Embryonic facial prominence (tissue), 1 donor: ENCODE measurements at regions not wholly inside any gene's neighbourhood (a gene's known extent, or its start where the extent isn't known, plus 50 kb on each side); places are given as distances from the start of the nearest gene placed in this dataset.
"Not testable (repeated sequence)": the region's sequence is repeated elsewhere in the genome, so short reads cannot be mapped to it uniquely, and the experiment has no call there.

Experiments
- DNase-seq: peaks from one replicate; pipeline ENCODE4 v3.0.0-alpha.2; 2016; ENCODE audit errors: extremely low spot score

DNA sequence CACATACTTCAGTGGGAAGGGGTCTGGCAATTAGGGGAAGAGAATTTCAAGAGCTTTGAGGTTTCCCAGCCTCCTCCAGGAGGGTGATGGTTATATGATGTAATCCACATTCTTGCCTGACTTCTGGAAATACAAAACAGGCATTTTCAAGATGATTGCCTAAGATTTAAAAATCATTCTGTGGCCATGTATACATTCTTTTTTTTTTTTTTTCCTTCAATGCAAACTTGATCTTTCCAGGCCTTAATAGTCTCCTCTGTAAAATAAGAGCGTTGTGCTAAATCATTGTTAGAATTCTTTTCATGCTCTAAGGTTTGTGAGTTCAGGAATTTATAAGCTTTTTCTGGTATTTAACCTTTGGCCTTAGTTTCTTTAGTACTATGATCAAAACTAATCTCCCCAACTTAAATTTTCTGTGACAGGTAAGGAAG lies 192.3 kb upstream of the HMCN1 start:
- DNase-seq: peak; percentile 8

DNA sequence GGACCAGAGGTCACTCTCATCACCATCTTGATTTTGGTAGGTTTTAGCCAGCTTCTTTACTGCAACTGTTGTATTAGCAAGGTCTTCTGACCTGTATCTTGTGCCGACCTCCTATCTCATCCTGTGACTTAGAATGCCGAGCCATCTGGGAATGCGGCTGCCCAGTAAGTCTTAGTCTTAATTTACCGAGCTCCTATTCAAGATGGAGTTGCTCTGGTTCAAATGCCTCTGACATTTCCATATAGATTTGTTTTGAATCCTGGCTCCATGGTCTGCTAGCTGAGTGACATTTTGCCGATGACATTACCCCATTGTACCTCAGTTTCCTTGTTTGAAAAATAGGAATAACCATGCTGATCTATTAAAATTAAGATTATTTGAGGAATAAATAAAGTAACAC lies 193.9 kb upstream of the HMCN1 start:
- DNase-seq: no peak

DNA sequence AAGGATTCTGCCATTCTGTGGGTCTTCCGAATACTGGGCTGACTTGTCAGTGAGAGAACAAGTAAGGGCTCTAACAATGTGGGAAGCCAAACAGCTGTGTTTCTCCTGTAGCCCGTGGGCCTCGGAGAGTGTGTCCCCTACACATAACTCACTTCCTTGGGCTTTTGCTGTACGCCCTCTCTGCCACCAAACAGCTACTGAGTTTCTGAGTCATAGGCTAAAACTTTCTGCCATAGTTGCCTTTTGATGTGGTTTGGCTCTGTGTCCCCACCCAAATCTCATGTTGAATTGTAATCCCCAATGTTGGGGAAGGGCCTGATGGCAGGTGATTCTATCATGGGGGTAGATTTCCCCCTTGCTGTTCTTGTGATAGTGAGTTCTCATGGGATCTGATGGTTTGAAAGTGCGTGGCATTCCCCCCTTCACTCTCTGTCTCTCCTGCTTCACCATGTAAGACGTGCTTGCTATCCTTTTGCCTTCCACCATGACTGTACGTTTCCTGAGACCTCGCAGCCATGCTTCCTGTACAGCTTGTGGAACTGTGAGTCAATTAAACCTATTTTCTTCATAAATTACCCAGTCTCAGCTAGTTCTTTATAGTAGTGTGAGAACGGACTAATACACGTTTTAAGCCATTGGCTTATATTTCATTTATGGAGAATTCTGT lies 194.8 kb upstream of the HMCN1 start:
- no peak for DNase-seq

DNA sequence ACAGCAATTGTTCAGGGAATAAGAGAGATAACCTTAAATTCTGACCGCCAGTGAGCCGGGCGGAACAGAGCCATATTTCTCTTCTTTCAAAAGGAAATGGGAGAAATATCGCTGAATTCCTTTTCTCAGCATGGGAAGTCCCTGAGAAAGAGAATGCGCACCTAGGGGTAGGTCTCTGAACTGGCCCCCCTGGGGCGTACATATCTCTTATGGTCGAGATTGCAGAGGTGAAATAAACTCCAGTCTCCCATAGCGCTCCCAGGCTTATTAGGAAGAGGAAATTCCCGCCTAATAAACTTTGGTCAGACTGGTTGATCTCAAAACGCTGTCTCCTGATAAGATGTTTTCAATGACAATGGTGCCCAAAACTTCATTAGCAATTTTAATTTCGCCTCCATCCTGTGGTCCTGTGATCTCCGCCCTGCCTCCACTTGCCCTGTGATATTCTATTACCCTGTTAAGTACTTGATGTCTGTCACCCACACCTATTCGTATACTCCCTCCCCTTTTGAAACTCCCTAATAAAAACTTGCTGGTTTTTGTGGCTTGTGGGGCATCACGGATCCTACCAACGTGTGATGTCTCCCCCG lies 195.8 kb upstream of the HMCN1 start:
- DNase-seq: not testable (repeated sequence)

DNA sequence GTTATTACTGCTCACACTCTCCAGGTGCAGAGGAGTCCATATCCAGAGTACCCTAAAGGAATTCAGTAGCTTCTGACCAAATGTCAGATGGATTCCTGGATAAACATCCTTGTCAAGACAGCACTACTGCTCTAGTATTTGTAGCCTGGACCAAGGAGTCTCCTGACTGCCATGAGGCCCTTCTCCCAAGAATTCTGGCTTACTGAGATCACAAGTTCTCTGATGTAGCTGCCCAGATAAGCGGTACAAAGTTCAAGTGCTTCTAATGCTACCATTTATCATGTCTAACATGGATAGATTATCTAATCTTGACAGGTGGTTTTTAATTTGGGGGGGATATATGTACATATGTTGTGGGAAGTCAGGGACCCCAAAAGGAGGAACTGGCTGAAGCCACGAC lies 196.6 kb upstream of the HMCN1 start:
- no peak for DNase-seq

DNA sequence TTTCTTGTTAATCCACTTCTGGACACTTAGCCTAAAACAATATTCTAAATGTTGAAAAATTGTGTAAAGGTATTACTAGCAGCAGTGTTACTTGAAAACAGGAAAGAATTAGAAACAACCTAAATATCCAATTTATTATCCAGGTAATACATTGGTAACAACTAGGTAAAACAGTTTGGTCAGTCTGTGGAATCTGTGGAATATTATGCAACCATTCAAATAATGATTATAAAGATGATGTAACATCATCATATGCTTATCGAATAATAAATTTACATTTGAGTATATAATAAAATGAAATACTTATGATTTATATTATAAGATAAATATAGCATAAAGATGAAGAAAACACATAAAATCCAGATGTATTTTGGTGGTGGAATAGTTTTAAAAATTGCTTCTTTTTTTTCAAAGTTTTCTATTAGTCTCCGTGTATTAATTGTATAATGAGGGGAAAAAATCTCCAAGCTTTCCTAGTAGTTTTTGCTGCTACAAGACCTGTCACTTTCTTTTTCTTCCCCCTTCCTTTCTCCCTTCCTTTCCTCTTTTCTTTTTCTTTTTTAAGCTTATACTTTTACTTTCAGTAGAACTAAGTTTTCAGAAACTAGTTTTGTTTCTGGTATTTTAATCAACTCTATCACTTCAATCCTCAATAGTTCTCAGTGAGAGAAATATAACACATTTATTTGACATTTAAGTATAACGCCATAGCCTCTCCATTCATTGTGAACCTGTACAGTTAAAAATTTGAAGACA lies 197.8 kb upstream of the HMCN1 start:
- DNase-seq: no peak

DNA sequence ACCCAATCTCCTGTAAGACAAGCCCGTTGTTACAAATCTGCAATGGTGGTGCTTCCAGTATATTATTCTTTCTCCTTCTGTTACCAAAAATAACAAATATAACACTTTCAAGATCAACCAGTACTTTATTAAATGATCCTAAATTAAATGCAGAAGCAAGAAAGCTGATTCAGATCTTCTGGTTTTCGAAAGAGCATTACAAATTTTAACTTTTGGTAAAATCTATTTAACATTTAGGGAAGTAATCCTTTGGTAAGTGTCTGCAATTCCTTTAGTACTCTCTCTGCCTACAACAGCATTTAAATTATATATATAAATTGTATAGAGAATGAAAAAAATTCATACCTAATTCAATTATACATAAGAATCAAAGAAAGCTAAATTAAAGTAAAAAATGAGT lies 198.6 kb upstream of the HMCN1 start:
- no peak for DNase-seq

DNA sequence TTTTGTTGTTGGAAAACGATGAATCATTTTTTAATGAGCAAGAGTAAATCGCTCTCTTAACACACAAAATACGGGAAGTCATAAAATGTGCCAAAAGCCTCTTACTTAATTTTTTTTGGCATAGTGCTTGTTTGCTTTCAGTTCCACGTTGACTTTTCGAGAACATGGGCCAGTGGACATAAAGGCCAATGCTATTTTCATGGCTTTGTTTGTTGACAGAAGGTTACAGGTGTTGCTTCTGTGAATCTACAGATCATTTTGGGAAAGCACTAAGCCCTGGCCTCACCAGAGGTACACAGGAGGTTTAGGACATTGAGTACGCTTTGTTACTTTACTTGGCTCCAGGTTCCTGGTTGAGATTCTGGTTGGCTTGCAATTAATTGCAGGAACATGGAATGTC lies 199.4 kb upstream of the HMCN1 start:
- DNase-seq: no peak

DNA sequence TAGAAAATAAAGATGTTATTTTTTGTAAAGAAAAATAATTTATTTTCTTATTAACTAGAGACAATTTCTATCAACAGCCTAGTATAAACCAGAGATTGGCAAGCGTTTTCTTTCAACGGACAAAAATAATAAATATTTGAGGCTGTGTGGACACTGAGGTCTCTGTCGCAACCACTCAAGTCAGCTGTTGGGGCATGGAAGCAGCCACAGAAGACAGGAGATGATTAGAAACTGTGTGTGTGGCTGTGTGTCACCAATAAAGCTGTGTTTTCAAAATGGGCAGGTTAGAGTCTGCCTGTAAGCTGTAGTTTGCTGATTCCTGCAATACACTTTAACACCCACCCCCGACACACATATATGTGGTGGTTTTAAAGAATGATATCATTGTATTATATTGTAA lies 200.6 kb upstream of the HMCN1 start:
- DNase-seq: no peak

DNA sequence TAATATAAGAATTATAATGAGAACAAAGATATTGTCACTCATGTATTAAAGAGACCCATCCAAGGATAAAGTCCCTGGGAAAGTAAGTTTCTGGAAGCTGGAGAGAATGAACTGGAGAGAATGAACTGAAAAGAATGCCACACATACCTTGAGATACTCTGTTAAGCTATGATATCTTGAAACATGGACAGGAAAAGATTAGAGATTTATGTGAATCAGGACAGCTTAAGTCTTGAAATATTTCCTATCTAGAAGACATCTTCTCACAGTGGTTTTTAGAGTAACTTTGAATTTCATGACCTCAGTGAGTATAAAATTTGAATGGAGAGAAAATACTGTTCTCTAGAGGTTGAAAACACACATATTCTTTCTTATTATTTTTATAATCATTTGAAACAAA lies 201.3 kb upstream of the HMCN1 start:
- no peak for DNase-seq

DNA sequence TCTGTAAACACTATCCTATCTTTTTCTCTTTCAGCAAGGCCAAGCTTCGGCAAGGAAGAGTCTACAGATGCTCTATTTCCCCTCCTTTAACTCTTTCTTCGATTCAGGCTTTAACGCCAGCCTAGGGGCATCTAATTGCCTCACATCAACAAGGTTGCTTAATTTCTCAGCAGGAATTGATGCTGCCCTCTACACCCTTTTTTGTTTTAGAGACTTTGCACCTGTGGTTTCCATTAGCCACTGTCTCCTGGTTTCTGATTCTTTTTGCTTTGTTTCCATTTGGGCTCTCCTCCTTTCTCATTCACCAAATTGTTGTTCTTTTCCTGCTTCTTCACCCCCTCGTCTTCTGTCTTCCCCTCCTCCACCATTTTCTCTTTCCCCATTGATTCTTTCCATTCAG lies 202.4 kb upstream of the HMCN1 start:
- DNase-seq: no peak

DNA sequence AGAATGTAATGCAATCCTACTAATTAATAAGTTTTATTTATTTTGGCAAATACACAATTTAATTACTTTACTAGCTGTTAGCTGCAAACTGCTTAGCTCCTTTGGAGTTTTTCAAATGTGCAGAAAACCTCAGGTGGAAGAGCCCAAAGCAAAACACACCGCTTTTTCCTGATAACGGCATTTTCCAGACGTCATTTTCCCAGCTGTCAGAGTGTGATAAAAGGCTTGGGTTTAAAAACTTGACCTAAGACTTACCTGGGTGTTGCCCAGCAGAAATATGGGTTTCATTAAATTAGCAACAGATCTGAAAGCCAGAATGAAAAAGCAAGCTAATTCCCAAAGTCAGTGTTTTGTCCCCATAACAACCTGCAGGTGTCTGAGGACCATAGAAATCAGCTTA lies 204.0 kb upstream of the HMCN1 start:
- no peak for DNase-seq

DNA sequence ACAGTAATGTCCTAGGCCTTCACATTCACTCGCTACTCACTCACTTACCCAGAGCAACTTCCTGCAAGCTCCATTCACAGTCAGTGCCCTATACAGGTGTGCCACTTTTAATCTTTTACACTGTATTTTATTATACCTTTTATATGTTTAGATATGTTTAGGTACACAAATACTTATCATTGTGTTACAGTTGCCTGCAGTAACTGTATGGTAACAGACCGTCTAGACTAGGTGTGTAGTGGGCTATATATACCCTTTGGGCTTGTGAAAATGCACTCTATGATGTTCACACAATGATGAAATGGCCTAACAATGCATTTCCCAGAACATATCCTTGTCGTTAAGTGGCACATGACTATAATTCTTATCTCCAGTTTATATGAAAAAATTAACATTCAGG lies 204.5 kb upstream of the HMCN1 start:
- no peak for DNase-seq

DNA sequence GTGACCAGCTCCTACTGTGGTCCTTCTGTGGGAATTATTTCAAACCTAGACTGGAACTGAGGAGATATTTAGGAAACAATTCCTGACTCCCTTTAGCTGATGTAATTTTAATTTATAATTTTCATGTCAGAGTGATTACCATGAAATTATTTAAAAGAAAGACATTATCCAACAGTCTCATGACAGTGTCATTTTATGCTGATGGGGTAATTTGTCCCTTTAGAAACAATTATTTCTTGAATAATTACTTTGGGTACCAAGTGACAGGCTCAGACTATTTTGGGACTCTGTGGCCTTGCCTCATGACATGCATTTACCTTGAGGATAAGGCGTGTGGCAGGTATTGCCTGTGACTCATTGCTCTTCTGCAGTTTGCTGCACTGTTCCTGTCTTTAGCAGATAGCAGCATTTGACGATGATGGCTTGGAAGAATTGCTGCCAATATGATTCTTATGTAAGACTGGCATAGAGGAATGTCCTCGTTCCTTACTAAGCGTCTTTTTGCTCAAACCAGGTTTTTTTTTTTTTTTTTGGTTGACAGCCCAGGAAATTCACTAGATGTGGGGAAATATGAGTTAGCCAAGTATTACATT lies 206.0 kb upstream of the HMCN1 start:
- DNase-seq: no peak

DNA sequence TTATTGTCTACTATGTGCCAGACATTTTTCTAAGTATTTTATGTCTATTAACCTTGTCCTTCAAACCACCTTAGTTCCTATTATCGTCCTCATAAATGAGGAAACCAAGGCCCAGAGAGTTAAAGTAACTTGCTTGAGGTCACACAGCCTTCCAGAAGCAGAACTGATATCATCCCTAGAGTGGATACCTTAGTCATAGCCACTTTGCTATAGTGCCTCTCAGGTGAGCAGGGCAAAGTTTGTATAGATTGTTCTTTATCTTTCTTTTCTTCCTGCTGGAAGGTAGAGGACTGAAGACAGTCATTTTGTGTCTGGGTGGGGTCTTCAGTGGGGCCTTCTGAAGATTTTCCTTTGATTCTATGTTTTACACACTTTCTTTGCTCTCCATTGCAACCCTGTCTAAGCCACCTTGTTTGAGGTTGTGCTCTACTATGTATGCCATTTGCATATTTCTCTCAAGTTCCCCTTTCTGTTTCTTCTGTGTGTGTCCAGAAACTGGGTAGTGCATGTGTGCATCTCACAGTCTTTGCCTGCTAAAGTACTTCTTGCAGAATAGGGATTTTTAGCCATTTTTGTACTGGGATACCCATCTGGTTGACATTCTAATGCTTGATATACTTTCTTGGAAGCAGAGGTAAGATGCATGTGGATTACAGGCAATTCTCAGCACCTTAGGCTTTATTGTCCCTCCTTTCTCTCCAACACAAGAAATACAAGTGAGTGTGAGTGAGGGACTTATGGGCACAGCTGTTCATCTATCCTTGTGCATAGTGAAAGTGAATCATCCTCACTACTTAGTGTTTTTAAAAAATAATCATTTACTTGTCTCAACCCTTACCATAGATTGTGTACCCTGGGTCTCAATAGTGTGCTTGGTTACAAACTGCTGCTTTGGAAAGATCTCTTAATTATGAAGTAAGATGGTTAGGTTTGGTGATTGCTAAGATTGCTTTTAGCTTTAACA lies 207.6 kb upstream of the HMCN1 start:
- DNase-seq: no peak

DNA sequence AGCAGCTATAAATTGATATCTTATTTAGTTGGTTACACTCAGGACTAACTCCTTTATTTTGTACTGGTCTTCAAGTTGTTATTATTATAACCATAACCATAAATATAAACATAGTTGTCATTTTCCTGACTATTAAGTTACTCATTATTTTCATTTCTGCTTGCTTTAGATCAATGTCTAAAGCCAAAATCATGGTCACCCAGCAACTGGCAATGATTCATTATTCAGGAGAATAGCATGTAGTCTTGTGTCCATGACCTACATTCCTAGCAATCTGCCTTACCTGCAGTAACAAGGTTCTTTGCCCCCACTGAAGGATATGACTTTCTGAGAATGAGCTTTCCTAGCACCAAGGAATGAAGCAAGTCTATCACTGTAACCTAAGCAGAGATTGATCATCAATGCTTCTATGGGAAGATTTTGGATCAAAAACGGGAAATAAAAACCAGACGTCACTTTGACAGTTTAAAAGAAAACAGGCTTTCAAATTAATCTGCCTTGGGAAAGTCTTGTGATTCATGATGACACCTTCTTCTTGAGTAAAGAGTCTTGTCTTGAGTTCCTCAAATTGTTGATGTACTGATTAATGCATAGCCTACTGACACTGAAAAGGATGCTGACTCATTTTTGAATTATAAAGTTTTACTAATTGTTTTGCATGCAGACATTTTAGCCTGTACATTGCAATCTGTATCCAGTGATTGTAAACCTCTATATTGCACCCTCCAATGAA lies 203.3 kb upstream of the IVNS1ABP start:
- DNase-seq: no peak

DNA sequence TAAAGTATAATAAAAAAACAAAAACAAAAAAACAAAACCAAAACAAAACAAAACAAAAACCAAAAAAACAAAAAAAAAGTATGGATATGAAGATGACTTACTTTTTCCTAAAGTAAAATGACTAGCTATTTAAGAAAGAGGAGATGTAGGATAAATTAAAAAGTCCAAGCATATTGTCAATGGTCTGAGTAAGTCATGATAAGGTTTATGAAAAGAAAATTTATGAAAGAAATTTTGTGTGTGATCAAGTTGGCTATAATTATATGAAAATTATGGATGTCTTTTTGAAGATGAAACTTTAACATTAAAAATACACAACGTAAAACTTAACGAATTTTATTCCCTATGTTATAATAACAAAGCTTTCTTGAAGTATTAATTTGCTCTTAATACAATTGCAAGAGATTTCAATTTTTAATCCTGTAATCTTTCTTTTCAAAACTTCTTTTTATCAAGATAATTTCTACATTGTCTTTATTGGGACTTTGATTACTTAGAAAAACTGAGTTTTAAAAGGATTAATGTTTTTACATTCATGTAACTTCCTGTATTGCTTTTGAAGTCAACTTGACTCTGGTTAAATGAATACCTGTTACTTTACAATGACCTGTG lies 200.9 kb upstream of the IVNS1ABP start:
- DNase-seq: no peak

DNA sequence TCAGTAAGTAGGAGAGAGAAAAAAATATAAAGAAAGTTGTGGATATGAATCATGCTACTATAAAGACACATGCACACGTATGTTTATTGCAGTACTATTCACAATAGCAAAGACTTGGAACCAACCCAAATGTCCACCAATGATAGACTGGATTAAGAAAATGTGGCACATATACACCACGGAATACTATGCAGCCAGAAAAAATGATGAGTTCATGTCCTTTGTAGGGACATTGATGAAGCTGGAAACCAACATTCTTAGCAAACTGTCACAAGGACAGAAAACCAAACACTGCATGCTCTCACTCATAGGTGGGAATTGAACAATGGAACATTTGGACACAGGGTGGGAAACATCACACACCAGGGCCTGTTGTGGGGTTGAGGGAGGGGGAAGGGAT lies 200.3 kb upstream of the IVNS1ABP start:
- not testable (repeated sequence) for DNase-seq

DNA sequence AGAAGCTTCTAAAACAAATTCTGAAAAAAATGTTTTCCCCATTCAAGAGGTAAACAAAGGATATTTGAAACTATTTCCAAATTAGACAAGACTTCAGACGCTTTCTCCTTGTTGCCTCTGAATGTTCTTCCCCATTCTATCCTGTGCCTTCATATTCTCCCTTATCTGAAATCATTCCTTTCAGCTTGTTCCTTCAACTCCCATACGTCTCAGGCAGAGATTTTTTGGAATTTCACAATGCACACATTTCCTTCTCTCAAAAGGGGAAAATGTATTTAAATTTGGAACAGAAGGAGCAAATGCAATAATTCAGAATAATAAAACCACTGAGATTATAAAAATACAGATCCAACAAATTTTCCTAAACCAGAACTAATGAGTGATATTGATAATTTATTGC lies 198.7 kb upstream of the IVNS1ABP start:
- no peak for DNase-seq

DNA sequence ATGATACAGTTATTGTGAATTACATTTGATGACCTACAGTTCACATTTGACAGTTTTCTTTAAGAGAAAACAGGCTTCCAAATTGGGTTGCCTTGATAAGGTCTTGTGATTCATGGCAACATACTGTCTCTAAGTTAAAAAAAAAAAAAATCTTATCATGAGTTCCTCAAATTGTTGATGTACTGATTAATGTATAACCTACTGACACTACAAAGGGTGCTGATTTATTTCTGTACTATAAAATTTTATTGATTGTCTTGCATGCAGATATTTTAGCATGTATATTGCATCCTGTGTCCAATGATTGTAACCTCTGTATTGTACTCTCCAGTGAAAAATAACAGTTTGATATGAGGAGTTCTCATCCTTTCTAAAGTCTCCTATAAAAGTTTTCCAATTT lies 197.3 kb upstream of the IVNS1ABP start:
- no peak for DNase-seq

DNA sequence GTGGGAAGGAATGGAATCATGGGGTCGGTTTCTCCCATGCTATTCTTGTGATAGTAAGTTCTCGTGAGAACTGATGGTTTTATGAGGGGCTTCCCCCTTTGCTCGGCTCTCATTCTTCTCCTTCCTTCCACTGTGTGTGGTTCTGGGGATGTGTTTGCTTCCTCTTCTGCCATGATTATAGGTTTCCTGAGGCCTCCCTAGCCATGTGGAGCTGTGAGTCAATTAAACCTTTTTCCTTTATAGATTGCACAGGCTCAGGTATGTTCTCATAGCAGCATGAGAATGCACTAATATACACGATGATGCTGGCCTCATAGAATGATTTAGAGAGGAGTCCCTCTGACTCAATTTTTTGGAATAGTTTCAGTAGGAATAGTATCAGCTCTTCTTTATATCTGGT lies 195.4 kb upstream of the IVNS1ABP start:
- DNase-seq: no peak
